NCI-H460 (cell line): ENCODE measurements at regions not wholly inside any gene's neighbourhood (a gene's known extent, or its start where the extent isn't known, plus 50 kb on each side); places are given as distances from the start of the nearest gene placed in this dataset.
"Not testable (repeated sequence)": the region's sequence is repeated elsewhere in the genome, so short reads cannot be mapped to it uniquely, and the experiment has no call there.

Experiments used
- DNase-seq: peaks from one replicate; pipeline ENCODE4 v3.0.0-alpha.2; 2016; ENCODE audit warnings: low read depth; ENCODE audit errors: extremely low read depth

DNA sequence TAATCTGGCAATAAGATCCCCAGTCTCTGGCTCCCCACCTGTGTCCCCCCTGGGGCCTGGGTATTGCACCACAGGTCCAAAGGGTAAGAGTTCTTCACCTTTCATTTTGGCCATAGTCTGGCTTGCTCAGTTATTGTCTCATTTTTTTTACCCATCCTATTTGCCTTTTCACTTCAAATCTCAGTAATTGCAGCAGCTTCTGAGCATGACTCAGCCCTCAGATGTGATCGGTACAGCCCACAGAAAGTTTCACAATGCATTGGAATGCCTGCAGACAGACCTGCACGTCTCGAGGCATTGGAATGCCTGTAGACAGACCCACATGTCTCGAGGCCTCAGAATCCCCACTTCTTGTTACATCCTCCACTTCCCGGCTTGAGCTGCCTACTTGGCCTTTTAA lies 173.6 kb downstream of the NUFIP1 start:
- DNase-seq, result peak; percentile 68

DNA sequence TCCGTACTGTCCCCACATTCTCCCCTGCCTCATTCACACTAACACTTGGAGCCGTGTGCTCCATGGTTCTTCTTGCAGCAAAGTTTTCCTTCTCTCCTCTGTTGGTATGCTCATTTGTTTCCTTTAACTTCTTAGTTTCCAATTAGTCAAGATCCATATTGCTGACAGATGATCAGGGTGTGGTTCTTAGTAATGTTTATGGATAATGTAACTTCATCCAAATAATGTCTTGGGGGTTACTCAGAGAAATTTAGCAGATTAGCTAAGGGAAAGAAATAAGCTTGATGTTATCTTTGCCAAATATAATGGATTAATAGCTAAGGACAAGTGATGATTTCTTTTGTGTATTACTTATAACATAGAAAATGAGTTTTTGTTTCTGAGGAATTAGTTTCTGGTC lies 174.4 kb downstream of the NUFIP1 start:
- no peak for DNase-seq

DNA sequence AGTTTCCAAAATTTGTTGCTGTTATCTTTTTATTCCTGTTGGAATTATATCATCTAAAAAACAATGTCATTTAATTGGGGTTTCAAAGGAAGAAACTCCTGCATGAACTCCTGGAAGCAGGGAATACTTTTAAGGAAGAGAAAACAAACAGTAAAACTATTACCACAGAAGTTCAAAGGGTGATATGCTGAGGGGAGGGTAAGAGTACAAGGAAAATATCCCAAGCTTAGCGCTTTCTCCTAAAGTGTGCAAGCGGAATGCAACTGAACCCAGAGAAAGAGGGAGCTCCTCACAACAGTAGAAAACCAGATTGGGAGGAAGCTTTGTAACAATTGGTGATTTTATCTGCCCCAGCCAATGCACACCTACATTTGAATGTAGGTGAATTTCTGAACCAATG lies 175.1 kb downstream of the NUFIP1 start:
- no peak for DNase-seq

DNA sequence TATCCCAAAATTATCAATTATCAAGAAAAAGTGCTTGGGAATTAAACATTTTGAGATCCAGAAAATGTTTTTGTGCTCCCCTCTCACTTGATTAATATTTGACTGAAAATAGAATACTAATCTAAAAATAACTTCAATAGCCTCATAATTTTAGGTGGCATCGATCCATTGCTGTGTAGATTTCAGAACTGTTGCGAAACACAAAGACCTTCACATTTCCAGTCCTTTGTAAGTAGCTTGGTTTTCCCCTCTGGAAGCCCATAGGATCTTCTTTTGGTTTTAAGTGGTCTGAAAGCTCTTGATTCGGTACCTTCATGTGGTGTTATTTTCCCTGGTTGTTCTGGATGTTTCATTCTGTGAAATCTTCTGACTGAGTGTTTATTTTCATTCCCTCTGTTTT lies 176.5 kb downstream of the NUFIP1 start:
- DNase-seq, result no peak

DNA sequence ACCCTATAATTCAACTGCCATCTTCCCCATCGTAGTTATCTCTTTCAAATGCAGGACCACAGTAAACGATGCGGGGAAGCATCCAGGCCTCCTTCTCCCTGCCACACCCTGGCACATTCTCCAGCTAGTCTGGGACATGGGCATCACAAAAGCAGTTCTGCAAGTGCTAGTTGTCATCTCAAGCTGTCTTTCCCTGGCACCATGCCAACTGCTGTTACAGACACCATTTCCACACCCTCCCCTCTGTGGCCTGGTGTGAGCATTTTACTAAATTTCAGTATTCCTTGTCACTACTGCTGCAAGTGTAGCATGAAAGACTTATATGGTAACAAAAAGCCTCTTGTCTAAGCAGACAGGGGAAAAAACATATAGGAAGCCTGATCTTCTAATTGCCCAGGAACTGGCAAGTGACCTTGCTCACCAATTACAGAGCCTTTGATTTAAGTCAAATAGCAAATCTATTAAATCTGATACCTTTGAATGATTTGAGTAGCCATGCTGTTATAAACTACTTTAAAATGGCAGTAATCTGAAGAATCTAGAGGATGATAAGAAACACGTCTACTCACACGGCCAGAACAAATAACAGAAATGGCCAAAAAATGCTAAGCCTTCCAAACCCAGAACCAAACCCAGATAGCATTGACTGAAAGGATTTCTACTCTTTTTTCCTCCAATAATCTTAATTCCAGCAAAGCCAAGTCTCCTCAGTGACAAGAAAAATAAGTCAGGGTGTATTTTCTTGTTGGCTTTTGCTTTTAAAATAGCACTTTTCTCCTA lies 179.0 kb downstream of the NUFIP1 start:
- no peak for DNase-seq

DNA sequence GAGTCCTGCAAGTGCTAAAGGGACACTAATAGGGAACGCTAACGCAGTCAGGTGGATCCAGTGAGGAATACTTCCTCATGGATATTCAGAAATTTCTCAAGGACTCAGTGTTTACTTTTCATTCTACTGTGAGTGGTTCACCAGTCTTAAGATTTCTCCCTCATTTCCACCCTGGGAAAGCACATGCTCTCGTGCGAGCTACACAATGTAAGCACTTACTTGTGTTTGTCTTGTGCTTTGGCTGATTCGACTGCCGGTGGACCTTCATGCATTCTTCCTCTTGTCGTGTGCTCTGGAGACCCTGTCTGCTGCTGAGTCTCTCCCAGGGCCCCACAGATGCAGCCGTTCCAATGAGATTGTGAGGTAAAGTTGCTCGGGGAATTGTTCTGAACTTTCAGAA lies 180.1 kb downstream of the NUFIP1 start:
- no peak for DNase-seq

DNA sequence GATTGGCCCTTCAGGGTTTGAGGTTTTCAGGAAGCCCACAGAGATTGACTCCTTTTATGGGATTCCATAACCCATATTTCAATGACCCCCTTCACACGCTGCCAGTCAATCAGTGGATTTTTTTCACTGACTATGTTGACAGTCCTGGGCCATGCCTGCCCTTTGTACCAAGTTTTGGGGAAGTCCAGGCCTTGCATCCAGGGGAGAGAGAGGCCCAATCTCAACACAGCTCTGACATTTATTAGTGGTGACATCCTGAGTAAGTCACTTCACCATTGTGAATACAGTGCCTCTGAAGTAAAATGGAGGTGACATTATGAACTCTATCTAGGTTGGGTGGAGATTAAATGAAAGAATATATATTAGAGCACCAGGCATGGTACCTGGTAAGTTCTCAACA lies 181.1 kb downstream of the NUFIP1 start:
- no peak for DNase-seq

DNA sequence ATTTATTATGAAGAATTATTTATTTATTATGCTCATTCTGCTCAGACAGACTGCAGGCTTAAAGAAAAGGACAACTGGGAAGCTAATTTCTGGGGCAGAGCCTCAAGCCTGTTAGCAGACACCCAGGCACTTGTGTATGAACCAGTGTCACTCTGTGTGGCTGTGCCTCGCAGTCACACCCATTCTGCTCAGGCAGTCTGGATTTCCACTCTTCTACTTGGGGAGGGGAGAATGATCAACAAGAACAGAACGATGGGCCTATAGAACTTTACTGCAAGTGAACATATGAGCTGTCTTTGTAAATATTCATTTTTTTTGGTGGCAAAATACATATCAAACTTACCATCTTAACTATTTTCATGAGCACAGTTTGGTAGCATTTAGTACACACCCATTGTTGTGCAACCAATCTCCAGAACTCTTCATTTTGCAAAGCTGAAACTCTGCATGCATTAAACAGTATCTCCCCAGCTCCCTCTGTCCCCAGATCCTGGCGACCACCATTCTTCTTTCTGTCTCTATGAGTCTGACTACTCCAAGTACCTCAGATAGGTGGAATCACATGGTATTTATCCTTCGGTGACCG lies 181.7 kb downstream of the NUFIP1 start:
- no peak for DNase-seq

DNA sequence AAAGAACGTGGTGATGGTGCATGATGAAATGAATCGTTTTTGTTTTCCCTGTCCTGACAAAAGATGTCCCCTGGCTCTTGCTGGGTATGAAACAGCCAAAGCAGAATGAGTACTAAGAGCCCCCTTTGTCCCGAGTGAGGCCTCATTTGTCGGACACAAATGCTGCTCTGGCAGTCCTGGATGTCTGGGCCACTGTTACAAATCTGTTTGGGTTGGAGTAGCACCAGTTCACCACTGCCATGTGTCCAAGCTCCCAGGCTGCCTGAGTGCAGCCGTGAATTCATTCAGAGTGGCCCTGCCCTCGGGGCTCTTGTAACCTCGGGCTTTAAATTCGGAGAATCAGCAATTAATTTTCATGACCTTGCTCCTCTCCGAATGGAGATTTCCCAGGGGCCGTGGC lies 182.4 kb downstream of the NUFIP1 start:
- DNase-seq, result no peak

DNA sequence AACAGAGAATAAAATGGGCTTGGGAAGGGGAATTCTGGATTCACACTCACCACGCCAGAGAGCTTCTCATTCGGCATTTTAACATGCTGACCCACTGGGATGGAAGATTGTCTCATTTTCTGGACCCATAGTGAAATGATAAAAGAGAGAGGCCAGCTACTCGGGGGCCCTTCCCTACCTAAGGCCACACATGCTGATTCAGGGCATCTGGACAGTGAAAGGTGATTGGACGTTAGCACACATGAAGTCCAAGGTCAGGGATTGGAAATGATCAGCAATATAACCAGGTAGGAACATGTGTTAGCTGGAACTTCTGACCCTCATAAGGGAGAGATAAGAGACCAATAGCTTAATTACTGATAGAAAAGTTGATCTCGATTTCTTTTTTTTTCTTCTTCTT lies 183.7 kb downstream of the NUFIP1 start:
- DNase-seq, result no peak

DNA sequence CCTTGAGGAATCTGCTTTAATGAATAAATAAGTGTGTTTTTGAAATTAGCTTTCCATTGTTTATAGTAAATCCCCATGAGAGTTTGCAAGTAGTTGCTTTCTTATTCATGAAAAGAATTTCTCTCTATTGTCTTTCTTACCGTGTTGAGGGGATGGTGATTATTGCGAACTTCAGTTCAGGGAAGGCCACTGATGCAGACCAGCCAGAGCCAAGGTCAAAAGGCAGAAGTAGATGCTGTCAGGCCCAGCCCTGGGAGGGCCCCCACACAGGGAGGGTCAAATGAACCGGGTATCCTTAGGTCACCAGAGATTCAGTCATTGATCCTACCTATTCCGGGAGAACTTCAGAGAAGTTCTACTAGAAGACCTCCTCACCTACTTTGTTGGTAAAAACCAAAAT lies 185.9 kb downstream of the NUFIP1 start:
- DNase-seq, result no peak

DNA sequence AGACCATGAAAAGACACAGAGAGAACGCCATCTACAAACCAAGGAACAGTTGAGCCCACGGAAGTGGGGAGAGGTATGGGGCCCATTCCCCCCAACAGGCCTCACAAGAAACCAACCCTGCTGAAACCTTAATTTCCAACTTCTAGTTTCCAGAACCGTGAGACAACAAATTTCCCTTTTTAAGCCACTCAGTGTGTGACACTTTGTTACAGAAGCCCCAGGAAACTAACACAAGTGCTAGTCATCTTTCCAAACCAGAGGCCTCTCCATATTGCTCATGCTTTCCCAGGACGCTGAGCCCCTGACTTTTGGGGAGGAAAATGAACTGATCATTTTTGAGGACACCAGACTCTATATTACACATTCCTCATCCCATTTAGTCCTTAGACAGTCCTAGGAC lies 186.8 kb downstream of the NUFIP1 start:
- DNase-seq, result no peak

DNA sequence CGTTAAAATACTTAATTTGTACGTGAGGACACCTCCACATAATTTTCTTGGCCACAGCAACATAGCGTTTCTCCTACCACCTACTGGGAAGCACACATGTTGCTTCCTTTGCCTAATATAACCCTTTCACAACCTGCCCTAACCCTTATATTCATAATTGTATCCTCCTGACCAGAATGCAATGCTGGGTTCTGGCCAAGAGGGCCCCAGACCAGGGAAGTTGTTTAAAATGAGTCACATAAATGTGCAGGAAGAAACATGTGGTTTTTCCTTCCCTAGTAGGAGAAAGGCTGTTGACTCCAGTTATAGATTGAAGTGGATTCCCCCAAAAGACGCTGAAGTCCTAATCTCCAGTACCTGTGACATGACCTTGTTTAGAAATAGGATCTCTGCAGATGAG lies 187.3 kb downstream of the NUFIP1 start:
- no peak for DNase-seq

DNA sequence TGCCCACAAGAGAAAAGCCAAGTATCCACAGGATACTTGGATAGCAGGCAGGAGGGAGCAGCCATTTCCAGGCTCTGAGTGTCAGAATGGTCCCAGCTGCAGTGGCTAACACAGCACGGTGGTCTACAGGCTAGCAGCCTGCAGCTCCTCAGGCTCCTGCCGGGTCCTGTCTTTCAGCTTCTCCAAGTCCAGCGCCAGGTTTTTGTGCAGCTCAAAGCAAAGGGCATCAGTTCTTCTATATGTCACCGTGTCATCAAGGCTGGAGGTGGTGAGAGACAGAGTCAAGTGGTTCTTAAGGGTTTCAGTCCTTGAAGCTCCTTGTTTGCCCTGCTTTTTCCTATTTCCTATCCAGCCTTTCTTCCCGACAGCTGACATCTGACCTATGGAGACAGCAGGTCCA lies 188.6 kb downstream of the NUFIP1 start:
- no peak for DNase-seq

DNA sequence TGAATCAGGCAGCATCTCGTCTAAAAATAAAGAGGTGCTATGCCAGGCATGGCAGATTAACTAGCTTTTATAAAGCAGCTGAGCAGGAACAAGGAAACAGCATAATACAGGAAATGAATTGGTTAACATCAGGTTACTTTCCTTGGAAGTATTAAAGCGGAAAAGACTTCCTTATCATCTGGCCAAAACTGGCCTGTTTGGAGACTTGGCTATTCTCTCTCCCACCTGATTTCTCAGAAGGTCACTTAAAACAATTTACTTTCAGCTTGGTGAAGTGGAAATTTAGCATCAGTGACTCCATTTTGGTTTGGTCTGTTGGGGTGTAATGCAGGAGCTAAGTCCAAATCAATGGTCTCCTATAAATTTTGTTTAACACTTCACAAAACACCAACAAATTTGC lies 191.6 kb downstream of the NUFIP1 start:
- no peak for DNase-seq

DNA sequence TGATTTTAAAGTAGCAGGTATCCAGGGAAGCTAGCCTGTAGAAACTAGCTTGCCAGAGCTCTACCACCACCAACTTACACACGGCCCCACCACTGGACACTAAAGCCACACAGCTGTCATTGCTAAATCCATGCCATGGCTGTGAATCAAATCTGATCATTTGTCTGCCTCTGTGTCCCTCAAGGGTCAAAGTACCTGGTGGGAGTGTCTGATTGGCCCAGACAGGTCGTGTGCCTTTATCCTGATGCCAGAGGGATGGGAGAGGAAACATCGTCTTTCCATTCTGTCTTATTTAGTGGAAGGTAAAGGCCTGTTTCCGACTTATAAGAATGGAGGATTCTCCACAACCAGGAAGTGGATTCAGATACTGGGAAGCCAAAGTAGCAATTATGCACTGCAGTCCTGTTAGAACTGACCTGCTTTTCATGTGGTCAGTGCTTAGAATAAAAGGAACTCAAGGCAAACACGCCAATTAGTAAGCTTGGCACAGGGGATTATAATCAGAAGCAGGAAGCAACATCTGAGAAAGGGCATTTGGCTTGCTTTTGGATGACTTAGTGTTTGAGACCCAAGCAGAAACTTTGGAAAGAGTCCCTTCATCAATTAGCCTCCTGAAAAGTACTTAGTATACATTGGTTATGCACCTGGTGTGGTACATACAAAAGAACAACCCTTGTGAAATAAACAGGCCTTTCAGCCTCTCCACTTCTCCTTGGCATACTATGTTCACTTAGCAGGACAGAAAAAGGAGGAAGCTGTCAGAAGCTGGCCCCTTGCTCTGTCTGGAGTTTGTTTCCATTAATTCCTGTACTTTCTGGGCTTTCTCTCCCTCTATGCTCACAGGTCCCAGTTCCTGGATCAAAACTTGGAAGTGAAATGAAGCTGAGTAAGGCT lies 192.4 kb downstream of the NUFIP1 start:
- DNase-seq, result no peak

DNA sequence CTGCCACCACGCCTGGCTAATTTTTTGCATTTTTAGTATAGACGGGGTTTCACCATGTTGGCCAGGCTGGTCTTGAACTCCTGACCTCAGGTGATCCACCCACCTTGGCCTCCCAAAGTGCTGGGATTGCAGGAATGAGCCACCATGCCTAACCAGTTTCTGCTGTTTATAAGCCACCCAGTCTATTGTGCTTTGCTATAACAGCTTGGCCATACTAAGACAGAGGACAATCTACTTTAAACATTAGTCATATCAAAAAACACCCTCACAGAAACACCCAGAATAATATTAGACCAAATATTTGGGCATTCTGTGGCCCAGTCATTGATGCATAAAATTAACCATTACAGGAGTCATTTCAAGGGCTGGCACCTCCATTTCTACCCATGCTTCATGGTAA lies 193.2 kb downstream of the NUFIP1 start:
- not testable (repeated sequence) for DNase-seq

DNA sequence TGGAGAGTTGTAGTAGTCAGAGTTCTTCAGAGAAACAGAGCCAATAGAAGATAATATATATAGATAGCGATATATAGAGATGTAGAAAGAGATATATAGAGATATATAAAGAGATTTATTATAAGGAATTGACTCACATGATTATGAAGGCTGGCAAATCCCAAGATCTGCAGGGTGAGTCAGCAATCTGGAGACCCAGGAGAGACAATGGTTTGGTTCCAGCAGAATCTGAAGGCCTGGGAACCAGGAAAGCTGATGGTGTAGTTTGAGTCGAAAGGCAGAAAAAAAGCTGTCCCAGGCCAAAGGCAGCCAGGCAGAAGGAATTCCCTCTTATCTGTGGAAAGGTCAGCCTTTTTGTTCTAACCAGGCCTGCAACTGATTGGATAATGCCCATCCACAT lies 194.1 kb downstream of the NUFIP1 start:
- no peak for DNase-seq

DNA sequence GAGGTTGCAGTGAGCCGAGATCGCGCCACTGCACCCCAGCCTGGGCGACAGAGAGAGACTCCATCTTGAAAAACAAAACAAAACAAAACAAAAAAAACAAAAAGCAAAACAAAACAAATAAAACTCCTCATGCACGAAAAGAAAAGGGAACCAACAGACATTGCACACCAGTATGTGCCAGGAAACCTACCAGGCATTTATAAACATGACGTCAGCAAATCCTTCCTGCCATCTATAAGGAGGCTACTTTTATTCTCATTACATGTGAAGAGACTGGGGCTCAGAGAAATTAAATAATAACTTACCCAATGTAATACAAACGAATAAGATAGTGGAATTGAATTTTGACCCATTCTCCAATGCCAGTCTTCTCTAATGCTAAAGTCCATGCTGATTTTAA lies 197.2 kb downstream of the NUFIP1 start:
- no peak for DNase-seq

DNA sequence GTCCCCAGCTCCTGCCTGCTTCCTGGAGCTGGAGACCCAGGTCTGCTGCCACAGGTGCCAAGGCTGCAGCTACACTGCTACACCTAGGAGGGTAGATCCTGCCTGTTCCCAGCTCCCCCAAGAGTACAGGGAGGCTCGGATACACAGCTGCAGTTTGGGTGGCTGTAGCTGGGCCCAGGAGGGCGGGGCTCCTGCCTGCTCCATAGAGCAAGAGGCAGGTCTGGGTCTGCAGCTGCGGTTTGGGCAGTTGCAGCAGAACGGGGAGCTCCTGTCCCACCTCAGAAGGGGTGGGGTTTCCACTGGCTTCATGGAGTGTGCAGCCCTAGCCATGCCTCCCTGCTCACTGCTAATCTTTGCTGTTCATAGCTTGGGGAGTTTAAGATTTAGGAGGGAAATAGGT lies 199.0 kb downstream of the NUFIP1 start:
- no peak for DNase-seq

DNA sequence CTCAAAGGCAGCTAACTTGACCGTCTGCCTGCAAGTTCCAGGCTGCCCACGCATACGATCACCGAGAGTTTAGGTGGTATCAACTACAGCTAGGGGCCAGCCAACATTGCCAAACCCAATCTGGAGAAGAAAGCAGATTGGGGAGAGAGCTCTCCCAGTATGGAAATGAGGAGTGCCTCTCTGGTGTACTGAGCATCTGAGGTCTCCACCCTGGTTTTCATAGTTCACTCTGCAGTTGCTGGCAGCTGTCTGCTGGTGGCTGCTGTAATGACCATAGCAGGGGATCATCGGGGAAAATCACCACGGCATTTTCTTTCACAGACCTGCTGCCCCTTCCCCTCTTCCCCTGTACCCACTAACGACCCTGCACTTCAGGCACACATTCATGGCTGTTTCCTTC lies 201.7 kb downstream of the NUFIP1 start:
- DNase-seq, result no peak

DNA sequence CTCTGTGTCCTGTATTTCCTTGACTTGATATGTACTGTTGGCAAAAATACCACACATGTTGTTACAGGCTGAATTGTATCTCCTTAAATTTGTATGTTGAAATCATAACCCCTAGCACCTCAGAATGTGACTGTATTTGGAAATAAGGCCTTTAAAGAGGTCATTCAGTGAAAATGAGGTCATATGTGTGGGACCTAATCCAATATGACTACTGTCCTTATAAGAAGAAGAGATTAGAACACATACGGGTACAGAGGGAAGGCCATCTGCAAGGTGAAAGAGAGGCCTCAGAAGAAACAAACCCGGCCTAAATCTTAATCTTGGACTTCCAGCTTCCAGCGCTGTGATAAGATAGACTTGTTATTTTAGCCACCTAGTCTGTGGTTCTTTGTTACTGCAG lies 202.5 kb downstream of the NUFIP1 start:
- no peak for DNase-seq
